ENCODE measurements at regions not wholly inside any gene's neighbourhood (a gene's known extent, or its start where the extent isn't known, plus 50 kb on each side); places are given as distances from the start of the nearest gene placed in this dataset.

- H3K27me3 Mint-ChIP-seq, result no peaks in the 10 kb centered on the region
- intact Hi-C loops (cut with micrococcal nuclease), result no loop called here
Observed at GRCh38 chr6:925656-926213, 232.8 kb upstream of the EXOC2 start.

GRCh38 chr6:924661-925060 lies 231.7 kb upstream of the EXOC2 start:
- no peaks in the 10 kb centered on the region for H3K36me3 Mint-ChIP-seq (ENCODE audit: low read depth)
- no peaks in the 10 kb centered on the region for H3K9me3 Mint-ChIP-seq
- no peaks in the 10 kb centered on the region for H3K4me1 Mint-ChIP-seq
- H3K27ac Mint-ChIP-seq, result no peak overlapping the region
- DNase-seq, result no peak
- H3K27me3 Mint-ChIP-seq, result no peaks in the 10 kb centered on the region
- H3K4me3 Mint-ChIP-seq, result no peak overlapping the region
- intact Hi-C loops (cut with micrococcal nuclease), result no loop called here

More at GRCh38 chr6:925656-926213, 232.8 kb upstream of the EXOC2 start:
- DNase-seq, result no peak
- no peak overlapping the region for H3K4me3 Mint-ChIP-seq
- H3K36me3 Mint-ChIP-seq (ENCODE audit: low read depth), result no peaks in the 10 kb centered on the region
- no peak overlapping the region for H3K27ac Mint-ChIP-seq
- no peaks in the 10 kb centered on the region for H3K4me1 Mint-ChIP-seq
- no peaks in the 10 kb centered on the region for H3K9me3 Mint-ChIP-seq

GRCh38 chr6:921400-921799 lies 228.5 kb upstream of the EXOC2 start:
- Mint-ChIP-seq H3K27me3 (no peaks in the 10 kb centered on the region), H3K4me3 (no peak overlapping the region), H3K27ac (no peak overlapping the region), H3K9me3 (no peaks in the 10 kb centered on the region), H3K36me3 (ENCODE audit: low read depth) (no peaks in the 10 kb centered on the region), H3K4me1 (no peaks in the 10 kb centered on the region)
- intact Hi-C loops (cut with micrococcal nuclease), result no loop called here
- DNase-seq, result no peak

GRCh38 chr6:920512-920911 lies 227.6 kb upstream of the EXOC2 start:
- Mint-ChIP-seq H3K27ac (no peak overlapping the region), H3K4me1 (no peaks in the 10 kb centered on the region), H3K9me3 (no peaks in the 10 kb centered on the region), H3K27me3 (no peaks in the 10 kb centered on the region), H3K4me3 (no peak overlapping the region), H3K36me3 (ENCODE audit: low read depth) (no peaks in the 10 kb centered on the region)
- intact Hi-C loops (cut with micrococcal nuclease), result no loop called here
- no peak for DNase-seq

GRCh38 chr6:919500-919899 lies 226.6 kb upstream of the EXOC2 start:
- Mint-ChIP-seq H3K27ac (no peak overlapping the region), H3K4me3 (no peak overlapping the region), H3K36me3 (ENCODE audit: low read depth) (no peaks in the 10 kb centered on the region), H3K27me3 (no peaks in the 10 kb centered on the region), H3K4me1 (no peaks in the 10 kb centered on the region), H3K9me3 (no peaks in the 10 kb centered on the region)
- intact Hi-C loops (cut with micrococcal nuclease), result no loop called here
- no peak for DNase-seq

GRCh38 chr6:917939-918338 lies 225.0 kb upstream of the EXOC2 start:
- H3K9me3 Mint-ChIP-seq, result no peaks in the 10 kb centered on the region
- DNase-seq, result no peak
- H3K36me3 Mint-ChIP-seq (ENCODE audit: low read depth), result no peaks in the 10 kb centered on the region
- H3K27ac Mint-ChIP-seq, result no peak overlapping the region
- H3K4me1 Mint-ChIP-seq, result no peaks in the 10 kb centered on the region
- intact Hi-C loops (cut with micrococcal nuclease), result no loop called here
- H3K27me3 Mint-ChIP-seq, result peaks cover 4% of the 10 kb centered on the region
- no peak overlapping the region for H3K4me3 Mint-ChIP-seq

- H3K36me3 Mint-ChIP-seq (ENCODE audit: low read depth), result no peaks in the 10 kb centered on the region
- no peaks in the 10 kb centered on the region for H3K4me1 Mint-ChIP-seq
- H3K9me3 Mint-ChIP-seq, result no peaks in the 10 kb centered on the region
- no peak overlapping the region for H3K4me3 Mint-ChIP-seq
- peaks cover 4% of the 10 kb centered on the region for H3K27me3 Mint-ChIP-seq
- DNase-seq, result no peak
- intact Hi-C loops (cut with micrococcal nuclease), result no loop called here
- no peak overlapping the region for H3K27ac Mint-ChIP-seq
Observed at GRCh38 chr6:917296-917695, 224.4 kb upstream of the EXOC2 start.

- Mint-ChIP-seq H3K4me1 (no peaks in the 10 kb centered on the region), H3K9me3 (no peaks in the 10 kb centered on the region), H3K36me3 (ENCODE audit: low read depth) (no peaks in the 10 kb centered on the region), H3K27me3 (peaks cover 6% of the 10 kb centered on the region), H3K27ac (no peak overlapping the region), H3K4me3 (no peak overlapping the region)
- no peak for DNase-seq
- intact Hi-C loops (cut with micrococcal nuclease), result no loop called here
Observed at GRCh38 chr6:916131-916530, 223.2 kb upstream of the EXOC2 start.

GRCh38 chr6:912871-913835 lies 220.2 kb upstream of the EXOC2 start:
- no peaks in the 10 kb centered on the region for H3K9me3 Mint-ChIP-seq
- no peak for DNase-seq
- intact Hi-C loops (cut with micrococcal nuclease), result no loop called here

GRCh38 chr6:907928-908327 lies 215.0 kb upstream of the EXOC2 start:
- intact Hi-C loops (cut with micrococcal nuclease), result no loop called here
- DNase-seq, result no peak
- H3K27me3 Mint-ChIP-seq, result peaks cover 4% of the 10 kb centered on the region
- no peaks in the 10 kb centered on the region for H3K4me1 Mint-ChIP-seq
- H3K9me3 Mint-ChIP-seq, result no peaks in the 10 kb centered on the region
- no peaks in the 10 kb centered on the region for H3K36me3 Mint-ChIP-seq (ENCODE audit: low read depth)
- H3K27ac Mint-ChIP-seq, result no peak overlapping the region
- no peak overlapping the region for H3K4me3 Mint-ChIP-seq

More at GRCh38 chr6:912871-913835, 220.2 kb upstream of the EXOC2 start:
- Mint-ChIP-seq H3K4me3 (no peak overlapping the region), H3K27me3 (peaks cover 6% of the 10 kb centered on the region), H3K4me1 (no peaks in the 10 kb centered on the region), H3K27ac (no peak overlapping the region), H3K36me3 (ENCODE audit: low read depth) (no peaks in the 10 kb centered on the region)

- no peaks in the 10 kb centered on the region for H3K36me3 Mint-ChIP-seq (ENCODE audit: low read depth)
- no peaks in the 10 kb centered on the region for H3K9me3 Mint-ChIP-seq
- intact Hi-C loops (cut with micrococcal nuclease), result no loop called here
- H3K4me1 Mint-ChIP-seq, result no peaks in the 10 kb centered on the region
- H3K4me3 Mint-ChIP-seq, result no peak overlapping the region
- H3K27me3 Mint-ChIP-seq, result peaks cover 2% of the 10 kb centered on the region
- no peak overlapping the region for H3K27ac Mint-ChIP-seq
- DNase-seq, result no peak
Observed at GRCh38 chr6:906920-907319, 214.0 kb upstream of the EXOC2 start.

GRCh38 chr6:905556-905955 lies 212.6 kb upstream of the EXOC2 start:
- Mint-ChIP-seq H3K27ac (no peak overlapping the region), H3K4me1 (no peaks in the 10 kb centered on the region), H3K27me3 (peaks cover 2% of the 10 kb centered on the region), H3K36me3 (ENCODE audit: low read depth) (no peaks in the 10 kb centered on the region), H3K9me3 (no peaks in the 10 kb centered on the region), H3K4me3 (no peak overlapping the region)
- DNase-seq, result no peak
- intact Hi-C loops (cut with micrococcal nuclease), result no loop called here

GRCh38 chr6:904994-905393 lies 212.1 kb upstream of the EXOC2 start:
- Mint-ChIP-seq H3K36me3 (ENCODE audit: low read depth) (no peaks in the 10 kb centered on the region), H3K4me3 (no peak overlapping the region), H3K27me3 (peaks cover 2% of the 10 kb centered on the region), H3K27ac (no peak overlapping the region), H3K4me1 (no peaks in the 10 kb centered on the region), H3K9me3 (no peaks in the 10 kb centered on the region)
- intact Hi-C loops (cut with micrococcal nuclease), result no loop called here
- DNase-seq, result no peak

GRCh38 chr6:903761-904160 lies 210.8 kb upstream of the EXOC2 start:
- no peak overlapping the region for H3K27ac Mint-ChIP-seq
- DNase-seq, result no peak
- H3K4me3 Mint-ChIP-seq, result no peak overlapping the region
- intact Hi-C loops (cut with micrococcal nuclease), result no loop called here
- H3K4me1 Mint-ChIP-seq, result no peaks in the 10 kb centered on the region
- no peaks in the 10 kb centered on the region for H3K9me3 Mint-ChIP-seq
- peaks cover 2% of the 10 kb centered on the region for H3K27me3 Mint-ChIP-seq
- no peaks in the 10 kb centered on the region for H3K36me3 Mint-ChIP-seq (ENCODE audit: low read depth)

Data from activated CD4-positive, alpha-beta T cell treated with anti-CD3 and anti-CD28 coated beads, Interleukin-2, amount 10 ng/mL, durations not matched to agents 24 days and 14 days (primary cell).